Activated CD4-positive, alpha-beta T cell treated with anti-CD3 and anti-CD28 coated beads, Interleukin-2, amount 50 U/mL, for 48 hours (primary cell): ENCODE measurements at regions not wholly inside any gene's neighbourhood (a gene's known extent, or its start where the extent isn't known, plus 50 kb on each side); places are given as distances from the start of the nearest gene placed in this dataset.
A peak's percentile ranks its signal among the peaks of the same experiment; 100 is the strongest.
"Not testable (repeated sequence)": the region's sequence is repeated elsewhere in the genome, so short reads cannot be mapped to it uniquely, and the experiment has no call there.

Experiments
- DNase-seq, 2 experiments: peaks; one replicate each; pipeline ENCODE4 v3.0.0-alpha.2; 2020

GRCh38 chr1:87398641-87399040, 70.0 kb downstream of the LMO4 start:
- DNase-seq: no peak

DNA sequence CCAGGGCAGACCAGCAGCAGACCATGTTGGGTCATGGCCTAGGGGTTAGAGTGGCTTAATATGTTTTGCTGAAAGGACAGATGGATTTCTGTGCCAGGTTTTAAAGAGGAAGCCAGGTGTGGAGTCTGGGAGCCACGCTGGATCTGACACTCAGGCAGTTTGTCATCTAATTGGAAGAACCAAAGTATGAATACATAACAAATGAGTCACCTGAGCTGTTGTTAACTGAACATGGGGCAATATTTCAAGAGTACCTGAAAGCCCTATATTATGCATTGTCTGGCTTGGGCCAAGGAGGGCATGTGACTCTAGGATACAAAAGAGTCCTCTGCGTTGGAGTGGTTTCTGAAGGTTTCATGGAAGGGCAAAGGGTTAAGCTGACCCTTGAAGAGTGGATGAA, 70.6 kb downstream of the LMO4 start:
- no peak for DNase-seq

GRCh38 chr1:87399701-87400100, 71.0 kb downstream of the LMO4 start:
- no peak for DNase-seq

- DNase-seq: no peak
Observed at GRCh38 chr1:87400813-87401212, 72.1 kb downstream of the LMO4 start.

- DNase-seq: no peak
Observed at GRCh38 chr1:87402241-87403002, 73.7 kb downstream of the LMO4 start.

DNA sequence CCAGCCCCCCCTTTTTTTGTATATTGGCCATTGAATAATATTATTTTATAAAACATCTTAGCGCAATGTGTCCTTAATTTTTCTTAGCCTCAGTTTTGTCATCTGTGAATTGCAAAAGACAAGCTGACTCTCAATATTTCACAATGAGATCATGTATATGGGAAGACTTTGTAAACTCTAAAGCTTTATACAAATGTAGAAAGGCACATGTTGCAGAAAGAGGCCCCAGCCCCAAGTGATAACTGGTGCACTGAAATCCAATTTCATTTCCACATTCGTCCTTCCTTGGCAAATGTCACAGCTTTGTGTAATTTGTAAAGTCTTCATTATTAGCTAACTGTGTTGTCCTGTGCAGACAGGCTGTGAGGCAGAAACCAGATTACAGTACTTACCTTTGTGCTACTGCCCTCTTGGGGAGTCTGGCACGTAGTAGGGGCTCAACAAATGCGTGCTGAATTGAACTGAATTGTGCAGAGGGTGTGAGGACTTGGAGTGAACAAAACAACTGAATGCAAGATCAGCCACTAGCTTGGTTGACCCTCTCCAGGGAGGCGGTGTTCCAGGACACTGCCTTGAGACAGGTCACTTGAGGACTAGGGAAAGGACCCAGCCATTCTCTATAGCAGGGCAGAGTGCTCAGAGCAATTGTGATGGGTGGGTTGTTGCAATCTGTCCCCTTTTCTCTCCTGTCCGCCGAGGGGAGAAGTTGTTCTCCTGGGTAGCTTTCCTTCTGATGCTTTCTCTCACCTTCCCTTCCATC, 74.6 kb downstream of the LMO4 start:
- no peak for DNase-seq

DNA sequence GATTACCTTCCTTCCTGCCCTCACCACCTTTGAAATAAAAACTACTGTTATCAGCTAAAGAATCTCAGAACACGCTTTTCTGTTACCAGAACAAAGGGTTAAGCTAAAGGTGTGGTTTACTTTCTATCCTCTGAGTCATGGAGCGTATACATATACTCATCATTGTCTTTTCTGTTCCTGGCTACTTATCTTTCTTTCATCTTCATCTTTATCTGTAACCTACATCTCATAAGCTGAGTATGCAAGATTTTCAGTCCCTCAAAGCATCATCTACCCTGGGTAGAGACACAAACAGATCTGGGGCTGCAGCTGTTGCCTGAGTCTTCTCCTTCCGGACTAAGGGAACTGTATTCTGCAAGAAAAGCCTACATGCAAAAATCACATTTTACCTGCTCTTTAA, 75.6 kb downstream of the LMO4 start:
- DNase-seq: peak in 1 of 2 experiments; percentile 9

DNA sequence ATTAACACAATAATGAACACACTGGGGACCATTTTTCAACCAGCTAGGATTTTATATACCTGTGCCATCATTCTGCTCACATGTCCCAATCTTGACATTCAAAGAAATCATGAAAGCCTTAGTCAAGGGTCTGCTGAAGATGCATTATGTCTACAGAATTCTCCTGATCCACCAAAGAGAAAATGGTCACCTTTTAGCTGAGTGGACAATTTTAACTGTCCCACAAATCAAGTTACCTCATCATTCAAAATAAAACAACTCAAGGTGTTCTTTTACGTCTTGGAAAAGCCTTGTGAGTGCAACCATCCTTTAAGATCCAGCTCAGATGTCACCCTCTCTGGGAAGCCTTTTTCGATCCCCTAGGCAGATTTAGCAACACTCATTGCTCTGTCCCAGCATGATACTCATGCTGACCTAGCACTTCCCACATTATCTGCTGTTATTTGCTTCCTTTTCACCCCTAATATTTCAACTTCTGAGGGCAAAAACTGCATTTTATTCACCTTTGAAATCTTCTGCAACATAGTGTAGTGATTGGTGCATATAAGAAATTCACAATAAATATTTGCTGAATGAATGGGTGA, 80.1 kb downstream of the LMO4 start:
- DNase-seq: no peak

DNA sequence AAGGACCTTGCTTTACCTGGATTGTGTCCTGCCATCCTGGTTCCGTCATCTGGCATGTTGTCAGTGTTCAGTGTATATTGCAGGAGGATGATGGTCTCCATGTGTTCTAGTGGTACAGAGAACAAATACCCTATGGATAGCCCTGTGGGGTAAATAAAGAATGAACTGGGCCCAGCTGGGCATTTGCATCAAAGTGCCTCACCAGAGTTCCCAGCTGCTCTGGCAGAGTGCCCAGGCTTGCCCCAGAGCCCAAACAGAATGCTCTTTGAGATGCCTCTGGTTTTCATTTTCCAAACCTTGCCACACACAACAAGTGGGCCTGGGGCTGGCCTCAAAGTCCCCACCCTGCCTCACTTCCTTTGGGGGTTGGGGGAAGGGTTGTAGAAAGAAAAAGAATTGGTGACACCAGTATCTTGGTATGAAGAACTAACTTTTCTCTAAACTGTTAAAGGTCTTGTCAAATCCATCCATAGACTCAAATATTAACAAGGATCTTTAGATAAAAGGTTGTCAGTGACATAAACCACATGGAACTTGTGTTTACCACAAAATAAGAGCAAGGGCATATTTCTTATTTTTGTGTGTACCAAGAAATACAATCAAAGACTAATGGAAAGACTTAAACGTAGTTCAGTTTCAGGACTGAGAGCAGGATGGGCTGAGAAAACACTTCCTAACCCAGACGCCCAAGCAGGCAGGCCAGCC, 82.2 kb downstream of the LMO4 start:
- DNase-seq: no peak

DNA sequence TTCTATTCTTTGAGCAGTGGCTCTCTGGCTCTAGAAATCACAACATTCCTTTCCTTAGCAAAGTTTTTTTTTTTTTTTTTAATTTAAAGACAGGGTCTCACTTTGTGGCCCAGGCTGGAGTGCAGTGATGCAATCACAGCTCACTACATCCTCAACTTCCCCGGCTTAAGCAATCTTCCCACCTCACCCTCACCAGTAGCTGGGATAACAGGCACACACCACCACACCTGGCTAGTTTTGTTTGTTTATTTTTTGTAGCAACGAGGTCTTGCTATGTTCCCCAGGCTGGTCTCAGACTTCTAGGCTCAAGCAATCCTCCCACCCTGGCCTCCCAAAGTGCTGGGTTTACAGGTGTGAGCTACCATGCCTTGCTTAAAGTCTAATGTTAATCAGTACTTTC, 85.2 kb downstream of the LMO4 start:
- DNase-seq: not testable (repeated sequence)

DNA sequence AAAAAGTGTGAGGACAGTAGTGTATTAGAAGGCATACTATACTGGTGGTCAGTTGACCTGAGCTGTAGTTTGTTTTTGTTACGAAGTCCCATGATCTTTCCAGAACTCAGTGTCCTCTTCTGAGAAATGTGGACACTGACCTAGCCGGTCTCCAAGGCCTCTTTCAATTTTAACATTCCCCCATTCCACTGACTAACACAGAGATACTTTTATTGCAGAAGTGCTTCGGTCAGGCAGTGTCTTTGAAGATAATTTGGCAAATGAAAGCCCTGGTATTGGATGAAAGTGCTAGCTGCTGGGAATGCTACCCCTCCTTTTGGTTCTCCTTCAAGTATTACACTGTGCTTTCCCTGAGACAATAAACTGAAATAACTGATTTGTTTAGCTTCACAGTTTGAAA, 89.4 kb downstream of the LMO4 start:
- no peak for DNase-seq

DNA sequence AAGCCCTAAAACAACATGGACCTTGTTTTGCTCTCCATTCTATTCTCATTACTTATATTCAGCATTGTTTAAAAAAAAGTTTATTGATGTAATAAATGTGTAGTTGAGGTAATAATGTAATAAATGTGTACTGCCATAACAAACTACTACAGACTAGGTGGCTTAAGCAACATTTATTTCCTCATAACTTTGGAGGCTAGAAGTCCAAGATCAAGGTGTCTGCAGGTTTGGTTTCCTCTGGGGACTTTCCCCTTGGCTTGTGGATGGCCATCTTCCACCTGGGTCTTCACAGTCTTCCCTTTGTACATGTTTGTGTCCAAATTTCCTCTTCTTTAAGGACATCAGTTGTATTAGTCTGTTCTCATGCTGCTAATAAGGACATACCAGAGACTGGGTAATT, 93.1 kb downstream of the LMO4 start:
- DNase-seq: no peak

GRCh38 chr1:87424541-87424940, 95.9 kb downstream of the LMO4 start:
- DNase-seq: no peak

DNA sequence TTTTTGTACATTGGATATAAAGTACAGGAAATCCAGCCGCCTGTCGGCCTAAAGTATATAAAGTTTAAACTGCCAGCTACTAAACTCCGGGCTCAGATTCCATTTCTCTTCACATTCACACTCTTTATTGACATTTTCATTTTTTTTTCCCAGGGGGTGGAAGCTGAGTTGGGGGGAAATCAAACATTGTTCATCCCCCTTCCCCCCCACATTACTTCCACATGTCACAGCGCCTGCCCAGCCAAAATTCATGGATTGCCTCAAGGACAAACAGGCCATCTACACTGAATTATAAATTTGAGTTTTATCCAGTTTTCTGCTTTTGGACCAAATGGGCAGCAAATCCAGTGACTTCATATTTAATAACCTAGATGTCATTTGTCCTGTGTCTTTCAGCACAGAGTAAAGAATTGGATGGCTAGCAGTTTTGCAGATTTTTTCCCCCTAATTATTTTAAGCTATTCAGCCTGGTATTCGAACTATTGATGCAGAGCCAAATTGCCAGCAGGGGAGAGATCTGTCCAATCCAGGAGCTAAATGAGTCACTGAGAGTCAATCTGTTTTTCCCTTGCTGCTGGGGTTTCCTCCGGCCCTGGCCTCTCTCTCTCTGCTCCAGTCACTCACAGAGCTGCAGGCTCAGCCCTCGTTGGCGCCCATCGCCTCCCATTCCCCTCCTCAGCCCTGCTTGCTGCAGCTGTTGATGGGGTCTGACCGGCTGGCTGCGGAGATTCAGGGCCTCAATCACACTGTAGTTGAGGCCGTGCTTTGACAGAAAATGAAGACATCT, 98.0 kb downstream of the LMO4 start:
- DNase-seq: no peak

- no peak for DNase-seq
Observed at GRCh38 chr1:87428367-87428766, 99.7 kb downstream of the LMO4 start.

DNA sequence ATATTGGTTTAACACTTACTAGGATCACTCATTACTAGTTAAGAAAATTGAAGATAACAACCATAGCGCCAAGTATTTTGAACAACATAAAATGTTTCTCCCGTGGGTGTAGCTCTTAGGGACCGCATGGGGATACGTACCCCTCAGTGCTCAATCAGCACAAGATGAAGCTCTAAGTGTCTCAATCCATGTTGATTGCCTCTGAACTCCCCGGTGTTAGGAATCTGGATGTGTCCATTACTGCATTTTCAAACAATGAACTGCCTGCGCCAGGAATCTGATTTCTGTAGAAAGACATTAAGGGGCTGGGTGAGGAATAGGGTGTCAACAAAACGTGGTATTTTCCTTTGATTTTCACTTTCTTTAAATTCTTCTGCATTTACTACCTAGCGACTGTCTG, 100.2 kb downstream of the LMO4 start:
- no peak for DNase-seq

- no peak for DNase-seq
Observed at GRCh38 chr1:87432685-87433084, 104.0 kb downstream of the LMO4 start.

GRCh38 chr1:87433101-87433500, 104.4 kb downstream of the LMO4 start:
- not testable (repeated sequence) for DNase-seq

- peak in 1 of 2 experiments; percentile 9 for DNase-seq
Observed at GRCh38 chr1:87435484-87435883, 106.8 kb downstream of the LMO4 start.

DNA sequence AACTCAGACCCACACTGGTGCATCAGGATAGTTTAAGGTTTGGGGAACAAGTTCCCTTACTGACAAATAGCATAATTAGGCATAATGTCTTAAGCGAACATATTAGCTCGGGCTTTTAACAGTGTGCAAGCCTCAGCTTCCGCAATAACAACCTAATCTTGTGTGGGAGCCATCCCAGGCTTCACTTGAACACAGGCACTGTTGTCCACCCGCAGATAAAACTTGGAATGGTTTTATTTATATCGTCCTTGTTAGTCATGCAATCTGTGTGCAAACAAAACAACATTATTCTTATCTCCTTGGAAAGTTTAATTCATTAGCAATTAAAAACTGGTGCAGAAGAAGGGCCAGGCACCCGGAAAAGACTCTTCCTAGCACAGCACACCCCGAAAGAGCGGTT, 107.4 kb downstream of the LMO4 start:
- DNase-seq: not testable (repeated sequence)

- DNase-seq: no peak
Observed at GRCh38 chr1:87436534-87436933, 107.9 kb downstream of the LMO4 start.

- no peak for DNase-seq
Observed at GRCh38 chr1:87437663-87438295, 109.1 kb downstream of the LMO4 start.
